Medulla oblongata (tissue), 1 donor: ENCODE measurements at regions not wholly inside any gene's neighbourhood (a gene's known extent, or its start where the extent isn't known, plus 50 kb on each side); places are given as distances from the start of the nearest gene placed in this dataset.

Experiments
- DNase-seq: peaks from one replicate; pipeline ENCODE4 v3.0.0-alpha.2; 2015; ENCODE audit errors: extremely low spot score

- no peak for DNase-seq
Measured at GRCh38 chr2:14136030-14136429, 496.5 kb upstream of the LRATD1 start.

DNA sequence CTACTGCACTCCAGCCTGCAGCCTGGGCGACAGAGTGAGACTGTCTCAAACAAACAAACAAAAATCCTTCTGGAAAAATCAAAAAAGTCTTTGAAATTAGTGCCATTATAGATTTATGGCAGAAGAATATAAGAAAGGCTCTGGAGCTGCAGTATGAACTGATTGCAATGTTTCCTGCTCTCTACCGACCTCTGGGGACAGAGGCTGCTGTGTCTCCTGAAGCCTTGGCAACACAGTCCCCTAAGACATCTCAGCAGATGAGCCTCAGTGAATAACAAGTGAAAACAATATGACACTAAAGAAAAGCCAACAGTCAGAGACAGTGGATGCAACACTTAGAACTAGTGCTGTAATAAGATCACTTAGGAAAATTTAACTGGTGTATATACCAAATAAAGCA is 494.9 kb upstream of the LRATD1 start:
- peak; percentile 15 for DNase-seq

DNA sequence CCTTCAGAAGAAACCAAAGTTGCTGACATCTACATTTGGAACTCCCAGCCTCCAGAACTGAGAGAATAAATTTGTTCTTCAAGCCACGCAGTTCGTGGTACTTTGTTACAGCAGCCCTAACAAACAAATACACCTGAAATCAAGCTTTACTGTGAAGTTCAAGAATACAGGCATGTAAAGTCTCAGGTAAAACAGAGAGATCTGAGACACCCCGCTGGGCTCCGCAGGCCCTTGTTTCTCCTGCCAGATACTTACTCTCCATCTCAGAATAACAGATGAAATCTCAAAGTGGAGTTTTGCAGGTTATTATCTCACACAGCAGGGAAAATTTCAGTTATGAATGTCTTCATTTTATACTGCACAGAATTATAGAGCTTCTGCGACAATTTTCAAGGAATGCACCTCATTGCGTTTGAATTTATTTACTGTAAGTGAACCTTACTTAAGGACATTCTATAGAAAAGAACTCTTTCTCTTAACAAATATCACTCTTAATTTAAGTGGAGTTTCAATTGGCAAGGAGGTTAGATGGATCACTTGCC is 492.4 kb upstream of the LRATD1 start:
- DNase-seq, result no peak

- DNase-seq, result no peak
Measured at GRCh38 chr2:14143435-14143834, 489.1 kb upstream of the LRATD1 start.

DNA sequence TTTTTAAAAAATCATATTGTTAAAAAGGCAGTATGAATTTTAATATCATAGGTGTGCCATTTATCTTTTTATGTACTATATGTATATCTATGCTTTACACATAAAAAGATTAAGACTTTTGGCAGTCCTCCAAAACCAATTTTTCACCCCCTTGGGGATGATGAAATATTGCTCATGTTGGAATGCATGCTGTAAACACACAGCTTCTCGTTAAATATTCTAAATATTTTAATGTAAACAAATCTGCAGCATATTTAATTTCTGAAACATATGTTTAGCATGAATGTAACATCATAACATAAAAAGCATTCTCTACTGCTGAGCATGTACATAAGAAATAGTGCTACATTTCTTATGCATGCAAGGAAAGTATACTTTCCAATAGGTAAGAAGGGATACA is 484.3 kb upstream of the LRATD1 start:
- DNase-seq, result no peak

GRCh38 chr2:14157816-14158215 is 474.7 kb upstream of the LRATD1 start:
- DNase-seq, result no peak

DNA sequence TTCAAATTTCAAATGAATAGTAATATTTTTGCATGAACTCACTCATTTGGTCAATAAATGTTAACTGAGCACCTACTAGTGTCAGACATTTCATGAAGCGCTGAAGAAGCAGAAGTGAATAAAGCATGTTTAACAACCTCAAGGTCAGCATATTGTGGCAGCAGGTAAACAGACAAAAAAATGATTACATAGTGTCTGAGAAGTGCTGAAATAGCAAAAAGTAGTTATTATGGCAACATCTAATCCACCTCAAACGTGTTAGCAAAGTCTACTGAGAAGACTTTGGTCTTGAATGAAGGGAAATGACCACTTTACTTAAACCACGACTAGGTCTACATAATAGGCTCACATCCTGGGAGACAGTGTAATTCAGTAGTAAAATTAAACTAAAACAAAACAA is 452.2 kb upstream of the LRATD1 start:
- DNase-seq, result no peak

DNA sequence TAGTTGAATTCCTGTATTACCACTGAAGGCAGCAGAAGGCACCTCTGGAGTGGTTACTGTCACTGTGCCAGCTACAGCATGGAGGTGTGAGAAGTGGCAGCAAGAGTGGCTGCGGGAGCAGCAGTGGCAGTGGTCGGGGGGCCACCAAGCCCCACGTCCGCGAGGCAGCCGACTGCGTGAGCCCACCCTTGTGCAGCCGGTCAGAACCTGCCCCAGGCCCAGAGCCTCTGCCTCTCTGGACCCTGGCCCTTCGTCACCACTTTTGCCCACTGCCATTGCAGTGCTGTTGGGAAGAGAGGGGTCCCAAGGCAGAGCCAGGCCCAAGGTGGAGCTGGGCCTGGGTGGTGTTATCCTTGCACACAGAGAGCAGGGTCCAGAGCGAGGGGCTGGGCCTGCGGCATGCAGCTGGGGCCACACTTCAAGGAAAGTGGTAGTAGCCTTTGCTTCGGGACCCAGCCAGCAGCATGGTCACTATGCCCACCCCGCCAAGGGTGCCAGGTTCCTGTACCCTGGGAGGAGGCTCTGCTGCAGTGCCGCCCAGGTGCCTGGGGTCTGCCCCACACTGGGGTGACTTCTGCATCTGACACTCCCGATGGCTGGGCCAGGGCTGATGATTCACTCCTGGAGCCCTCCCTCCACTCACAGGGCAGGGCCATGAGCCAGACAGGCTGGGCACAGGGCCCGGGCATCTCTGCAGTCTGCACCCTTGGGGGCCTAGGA is 450.1 kb upstream of the LRATD1 start:
- no peak for DNase-seq

DNA sequence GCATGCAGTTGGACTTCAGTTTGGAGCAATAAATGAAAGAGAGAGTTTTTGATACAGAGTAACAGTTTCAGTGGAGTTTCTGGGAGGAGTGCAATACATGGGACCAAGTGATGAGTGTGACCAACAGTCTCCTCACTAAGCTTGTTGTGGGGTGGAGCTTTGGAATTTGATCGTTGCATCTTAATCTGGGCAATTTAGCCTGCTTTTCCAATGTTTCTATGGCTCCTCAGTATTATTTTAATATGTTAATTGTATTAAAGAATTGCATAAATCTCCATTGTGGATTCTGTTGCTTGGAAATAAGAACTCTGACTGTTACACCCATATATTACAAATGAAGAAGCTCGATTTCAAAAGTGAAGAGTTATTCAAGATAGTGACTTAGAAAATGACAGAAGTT is 446.6 kb upstream of the LRATD1 start:
- DNase-seq, result no peak

DNA sequence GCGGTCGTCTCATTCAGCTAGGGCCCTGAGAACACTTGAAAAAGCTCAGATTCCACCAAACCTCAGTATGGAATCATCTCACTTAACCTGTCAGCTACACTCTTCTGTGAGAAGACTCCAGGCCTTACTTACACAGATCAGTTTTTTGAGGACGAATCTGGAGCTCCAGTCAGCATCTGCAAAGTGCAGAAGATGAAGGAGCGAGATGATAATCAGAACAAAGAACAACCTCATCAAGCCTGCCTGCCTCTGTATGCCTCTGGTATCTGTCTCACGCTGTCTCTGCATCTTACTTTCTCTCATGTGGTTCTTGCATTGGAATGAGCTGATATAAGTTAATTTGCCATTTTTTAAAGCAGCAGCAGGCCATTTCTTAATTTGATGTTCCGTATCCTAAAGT is 444.1 kb upstream of the LRATD1 start:
- no peak for DNase-seq

GRCh38 chr2:14189929-14190328 is 442.6 kb upstream of the LRATD1 start:
- DNase-seq, result no peak

DNA sequence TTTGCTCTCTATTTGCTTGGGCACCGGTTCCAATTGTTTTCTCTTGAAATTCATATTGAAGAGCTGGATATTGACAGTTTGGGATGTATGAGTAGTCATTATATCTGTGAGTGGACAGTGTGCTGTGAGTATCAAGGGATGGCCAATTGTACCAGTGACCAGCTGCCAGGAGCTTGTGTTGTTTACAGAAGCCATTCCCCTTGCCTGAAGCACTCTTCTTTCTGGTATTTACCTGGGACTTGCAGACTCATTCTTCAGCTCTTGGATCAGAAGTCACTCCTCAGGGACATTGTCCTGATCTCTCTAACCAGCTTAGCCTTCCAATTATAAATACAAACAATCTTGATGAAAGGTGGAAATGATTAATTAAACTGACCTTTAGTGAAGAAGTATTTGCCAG is 438.3 kb upstream of the LRATD1 start:
- DNase-seq, result no peak

DNA sequence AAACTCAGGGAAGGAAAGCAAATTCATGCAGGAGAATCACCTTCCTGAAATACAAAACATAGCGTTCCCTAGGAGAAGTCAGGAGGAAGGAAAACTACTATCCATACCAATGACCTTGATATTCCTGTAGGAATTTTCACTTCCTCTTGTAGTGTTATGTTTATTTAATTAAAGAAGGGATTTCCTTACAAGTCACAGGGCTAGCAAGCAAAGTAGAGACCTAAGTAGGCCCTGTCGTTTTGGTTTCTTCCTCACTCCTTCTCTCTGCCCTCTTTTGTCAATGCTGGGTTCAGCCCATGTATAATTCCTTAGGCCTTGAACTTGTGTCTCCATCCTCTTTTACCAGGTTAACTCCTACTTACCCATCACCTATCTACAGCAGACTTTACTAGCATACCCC is 435.2 kb upstream of the LRATD1 start:
- no peak for DNase-seq

DNA sequence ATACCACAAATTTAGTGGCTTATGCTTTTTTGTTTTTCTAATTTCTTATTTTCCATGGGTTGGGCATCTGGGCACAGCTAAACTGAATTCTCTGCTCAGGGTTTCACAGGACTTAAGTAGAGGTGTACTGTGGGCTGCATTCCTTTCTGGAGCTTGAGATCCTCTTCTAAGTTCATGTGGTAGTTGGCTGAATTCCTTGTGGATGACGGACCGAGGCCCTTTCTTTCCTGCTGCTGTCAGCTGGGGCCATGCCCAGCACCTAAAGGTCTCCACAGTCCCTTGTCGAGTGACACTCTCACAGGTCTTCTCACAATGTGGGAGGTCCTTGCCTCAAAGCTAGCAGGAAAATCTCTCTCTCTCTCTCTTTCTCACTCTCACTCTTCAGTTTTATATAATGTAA is 433.5 kb upstream of the LRATD1 start:
- no peak for DNase-seq

GRCh38 chr2:14219306-14219705 is 413.2 kb upstream of the LRATD1 start:
- no peak for DNase-seq

DNA sequence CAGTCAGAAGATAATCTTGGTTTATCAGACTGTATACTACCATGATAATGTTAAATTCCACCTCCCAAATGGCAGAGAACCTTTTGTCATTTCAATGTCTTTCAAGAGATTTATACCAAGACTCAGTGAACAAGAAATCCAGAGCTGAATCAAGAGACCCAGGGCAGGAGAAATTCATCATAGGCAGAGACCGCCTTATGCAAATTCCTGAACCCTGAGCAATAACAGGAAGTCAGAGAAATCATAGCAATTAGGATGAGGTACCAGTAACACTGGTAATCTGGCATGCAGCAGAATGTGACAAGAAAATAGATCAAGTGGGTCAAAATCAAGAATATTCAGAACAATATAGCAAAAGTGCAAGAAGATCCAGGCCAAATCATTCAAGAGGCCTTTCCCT is 412.4 kb upstream of the LRATD1 start:
- no peak for DNase-seq

- DNase-seq, result no peak
Measured at GRCh38 chr2:14221466-14221865, 411.1 kb upstream of the LRATD1 start.

- DNase-seq, result no peak
Measured at GRCh38 chr2:14223576-14223975, 408.9 kb upstream of the LRATD1 start.

DNA sequence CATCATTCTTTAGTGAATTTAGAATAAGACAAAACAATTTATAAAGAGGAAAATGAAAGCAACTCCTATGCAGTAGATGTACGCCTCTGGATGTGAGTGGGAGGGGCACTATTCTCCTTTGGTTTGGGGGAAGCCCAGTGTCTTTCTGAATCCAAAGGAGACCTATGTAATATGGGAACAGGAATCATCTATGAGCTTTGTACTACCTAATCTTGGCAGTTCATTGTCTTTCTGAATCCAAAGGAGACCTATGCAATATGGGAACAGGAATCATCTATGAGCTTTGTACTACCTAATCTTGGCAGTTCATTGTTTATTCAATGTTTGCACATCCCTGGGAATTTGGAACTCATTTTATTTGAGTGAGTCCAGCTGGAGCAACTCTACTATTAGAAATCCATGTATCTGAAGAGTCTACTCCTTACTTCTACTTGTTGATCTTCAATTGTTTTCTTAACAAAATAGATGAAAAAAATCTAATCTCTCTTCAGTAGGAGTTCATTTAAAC is 401.1 kb upstream of the LRATD1 start:
- no peak for DNase-seq

DNA sequence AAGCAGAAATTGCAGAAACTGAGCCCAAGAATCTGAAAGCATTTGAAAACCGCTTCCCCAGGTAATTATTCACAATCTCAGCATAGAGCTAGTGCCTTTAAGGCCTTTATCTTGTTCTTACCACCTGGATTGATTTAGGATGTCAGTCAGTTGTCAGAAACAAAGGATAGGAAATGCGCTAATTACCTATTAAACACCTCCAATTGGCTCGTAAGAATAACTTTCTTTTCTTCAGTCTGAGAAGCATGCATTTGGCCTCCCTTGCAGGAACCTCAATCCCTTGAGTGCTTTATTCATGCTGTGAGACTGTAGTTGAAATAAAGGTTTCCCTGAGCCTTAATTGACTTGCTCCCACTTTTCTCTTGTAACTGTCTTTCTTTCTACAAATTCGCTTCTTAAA is 400.3 kb upstream of the LRATD1 start:
- DNase-seq, result no peak

GRCh38 chr2:14234911-14235310 is 397.6 kb upstream of the LRATD1 start:
- DNase-seq, result no peak

GRCh38 chr2:14235667-14236066 is 396.9 kb upstream of the LRATD1 start:
- DNase-seq, result no peak

- DNase-seq, result no peak
Measured at GRCh38 chr2:14237902-14238301, 394.6 kb upstream of the LRATD1 start.

GRCh38 chr2:14239605-14240004 is 392.9 kb upstream of the LRATD1 start:
- DNase-seq, result no peak
